T-cell (primary cell): ENCODE measurements at regions not wholly inside any gene's neighbourhood (a gene's known extent, or its start where the extent isn't known, plus 50 kb on each side); places are given as distances from the start of the nearest gene placed in this dataset.

Experiments used
- ATAC-seq, 4 experiments: fragments of 200-7000 bp in 3 of 4; fragments of 150-1000 bp in 1 of 4; cut with Tn5 transposase; replicated peaks in 1 of 4; 1 replicate in 3 of 4; 2 replicates in 1 of 4; pipeline ENCODE4 v1.10.0; 2021; ENCODE audit warnings: moderate library complexity in 3 of 4, mild to moderate bottlenecking in 2 of 4, moderate number of reproducible peaks in 1 of 4
- CTCF ChIA-PET, 2 donors: fragments of 300-600 bp; sonication (Branson Sonifier 250); formaldehyde crosslinking; loops; one replicate each; lab custom pipeline; 2022; ENCODE audit warnings: antibody characterized with exemption in 2 of 2; lab: Charles Lee
- POLR2A ChIA-PET, 2 donors: fragments of 300-600 bp; sonication (Branson Sonifier 250); formaldehyde crosslinking; loops; one replicate each; lab custom pipeline; 2022; ENCODE audit warnings: antibody characterized with exemption in 2 of 2; lab: Charles Lee
- DNase-seq, 35 experiments: peaks; one replicate each; pipeline versions ENCODE4 v3.0.0 to v3.0.0-alpha.2; 2013 to 2023
- H3K27ac ChIP-seq: one replicate; pipeline ENCODE4 v1.5.1; 2013; ENCODE audit warnings: low read length
- H3K27me3 ChIP-seq, 2 experiments: replicated peaks in 1 of 2; 1 replicate in 1 of 2; 2 replicates in 1 of 2; pipeline versions ENCODE4 v1.6.1 to v1.7.0; 2013; ENCODE audit warnings: low read length in 1 of 2, mixed read lengths in 1 of 2; ENCODE audit not compliant: control insufficient read depth in 2 of 2, insufficient read depth in 2 of 2; ENCODE audit errors: extremely low read depth in 1 of 2
- H3K36me3 ChIP-seq, 2 donors: 1 replicate in 1 of 2; 2 replicates in 1 of 2; pipeline versions ENCODE4 v1.6.1 to v1.7.0; 2013; ENCODE audit warnings: low read length in 1 of 2; ENCODE audit not compliant: control insufficient read depth in 2 of 2, insufficient read depth in 1 of 2; ENCODE audit errors: extremely low read depth in 1 of 2
- H3K4me1 ChIP-seq, 2 experiments: 1 replicate in 1 of 2; 2 replicates in 1 of 2; pipeline versions ENCODE4 v1.6.1 to v1.7.0; 2013; ENCODE audit warnings: low read length in 2 of 2, mixed read lengths in 1 of 2; ENCODE audit not compliant: insufficient read depth in 2 of 2, control insufficient read depth in 1 of 2; ENCODE audit errors: extremely low read depth in 1 of 2
- H3K4me3 ChIP-seq, 2 donors: 1 replicate in 1 of 2; 2 replicates in 1 of 2; pipeline versions ENCODE4 v1.5.1 to v1.7.0; 2013; ENCODE audit warnings: mild to moderate bottlenecking in 2 of 2, low read length in 1 of 2, moderate library complexity in 1 of 2; ENCODE audit not compliant: control insufficient read depth in 1 of 2; ENCODE audit errors: extremely low read depth in 1 of 2
- H3K9me3 ChIP-seq: 2 replicates; pipeline ENCODE4 v1.7.0; 2013
- H3K27ac Mint-ChIP-seq, 2 donors: one replicate each; pipeline ENCODE4 v1.8.0; 2020 to 2021; ENCODE audit warnings: mild to moderate bottlenecking in 2 of 2, mixed read lengths in 2 of 2
- H3K27me3 Mint-ChIP-seq, 2 donors: one replicate each; pipeline ENCODE4 v1.8.0; 2021 to 2022; ENCODE audit warnings: mixed read lengths in 2 of 2
- H3K36me3 Mint-ChIP-seq: one replicate; pipeline ENCODE4 v1.8.0; 2021; ENCODE audit warnings: mixed read lengths
- H3K4me1 Mint-ChIP-seq, 3 donors: one replicate each; pipeline ENCODE4 v1.8.0; 2020 to 2022; ENCODE audit warnings: mixed read lengths in 3 of 3, mild to moderate bottlenecking in 1 of 3
- H3K4me3 Mint-ChIP-seq, 3 donors: one replicate each; pipeline ENCODE4 v1.8.0; 2020 to 2022; ENCODE audit warnings: mild to moderate bottlenecking in 3 of 3, mixed read lengths in 3 of 3, moderate library complexity in 3 of 3
- H3K9me3 Mint-ChIP-seq, 3 donors: one replicate each; pipeline ENCODE4 v1.8.0; 2020 to 2022; ENCODE audit warnings: mixed read lengths in 3 of 3
- WGBS: methylation state at CpG from one replicate; pipeline ENCODE4 v1.1.5; 2013; ENCODE audit warnings: missing lambda C conversion rate; ENCODE audit not compliant: insufficient coverage; 5-methylcytosine and 5-hydroxymethylcytosine counted together

DNA sequence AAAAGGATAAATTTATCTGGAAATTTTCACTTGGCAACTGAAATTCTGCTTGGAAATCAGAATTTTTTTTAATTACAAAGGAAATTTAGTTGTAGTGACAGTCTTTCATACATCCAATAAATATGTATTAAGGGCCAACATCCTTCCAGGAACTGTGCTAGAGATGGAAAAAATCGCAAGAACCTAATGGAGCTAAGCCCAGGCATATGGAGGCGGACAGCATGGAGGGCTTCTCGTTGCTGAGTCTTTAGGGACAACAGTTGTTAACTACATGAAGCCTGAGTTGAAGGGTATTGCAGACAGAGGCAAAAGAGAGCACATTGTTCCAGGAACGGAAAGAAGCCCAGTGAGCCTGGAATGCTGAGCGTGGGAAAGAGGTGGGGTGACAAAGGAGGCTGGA is 208.9 kb downstream of the IBTK start:
- H3K36me3 Mint-ChIP-seq = no peaks in the 10 kb centered on the region
- Histone ChIP-seq H3K36me3 (no peaks in the 10 kb centered on the region), H3K9me3 (no peaks in the 10 kb centered on the region), H3K27ac (no peak overlapping the region), H3K4me1 (no peaks in the 10 kb centered on the region), H3K27me3 (no peaks in the 10 kb centered on the region), H3K4me3 (no peak overlapping the region)
- POLR2A ChIA-PET = no interaction called here
- WGBS = 51% methylated on average over 4 of the region's 5 CpGs
- H3K27ac Mint-ChIP-seq = no peak overlapping the region
- H3K4me1 Mint-ChIP-seq = no peaks in the 10 kb centered on the region
- H3K27me3 Mint-ChIP-seq = peaks cover 0 to 4% of the 10 kb centered on the region in 2 donors
- no peaks in the 10 kb centered on the region for H3K9me3 Mint-ChIP-seq
- no peak overlapping the region for H3K4me3 Mint-ChIP-seq
- ATAC-seq = no peak
- CTCF ChIA-PET = no interaction called here
- DNase-seq = no peak

DNA sequence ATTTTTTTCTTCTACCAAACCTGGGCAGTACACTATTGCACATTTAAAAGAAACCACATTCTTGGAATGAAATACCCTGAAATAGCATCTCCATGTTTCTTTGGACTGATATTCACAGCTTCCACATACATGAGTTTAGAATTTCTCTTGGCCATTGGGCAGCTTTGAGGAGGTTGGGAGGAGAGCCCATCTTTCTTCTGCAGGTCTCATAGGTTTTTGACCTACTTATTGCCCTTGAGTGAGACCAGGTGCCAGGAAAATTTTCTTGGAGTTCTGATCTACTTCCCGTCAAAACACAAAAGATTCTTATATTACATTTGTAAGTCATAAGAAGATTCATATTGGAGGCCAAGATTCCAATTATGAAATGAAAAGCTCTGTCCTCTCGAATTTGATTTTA is 212.0 kb downstream of the IBTK start:
- no CpG with 5 or more reads among the region's 2 CpGs for WGBS
- peaks cover 0 to 6% of the 10 kb centered on the region in 2 donors for H3K27me3 Mint-ChIP-seq
- DNase-seq (no peak), ATAC-seq (no peak)
- H3K4me3 Mint-ChIP-seq = no peak overlapping the region
- H3K4me1 ChIP-seq = no peaks in the 10 kb centered on the region
- POLR2A ChIA-PET = no interaction called here
- no peak overlapping the region for H3K27ac Mint-ChIP-seq
- CTCF ChIA-PET = no interaction called here
- H3K36me3 Mint-ChIP-seq = no peaks in the 10 kb centered on the region
- no peak overlapping the region for H3K27ac ChIP-seq
- no peaks in the 10 kb centered on the region for H3K4me1 Mint-ChIP-seq
- H3K4me3 ChIP-seq = no peak overlapping the region
- no peaks in the 10 kb centered on the region for H3K9me3 Mint-ChIP-seq
- no peaks in the 10 kb centered on the region for H3K36me3 ChIP-seq
- no peaks in the 10 kb centered on the region for H3K27me3 ChIP-seq
- no peaks in the 10 kb centered on the region for H3K9me3 ChIP-seq

DNA sequence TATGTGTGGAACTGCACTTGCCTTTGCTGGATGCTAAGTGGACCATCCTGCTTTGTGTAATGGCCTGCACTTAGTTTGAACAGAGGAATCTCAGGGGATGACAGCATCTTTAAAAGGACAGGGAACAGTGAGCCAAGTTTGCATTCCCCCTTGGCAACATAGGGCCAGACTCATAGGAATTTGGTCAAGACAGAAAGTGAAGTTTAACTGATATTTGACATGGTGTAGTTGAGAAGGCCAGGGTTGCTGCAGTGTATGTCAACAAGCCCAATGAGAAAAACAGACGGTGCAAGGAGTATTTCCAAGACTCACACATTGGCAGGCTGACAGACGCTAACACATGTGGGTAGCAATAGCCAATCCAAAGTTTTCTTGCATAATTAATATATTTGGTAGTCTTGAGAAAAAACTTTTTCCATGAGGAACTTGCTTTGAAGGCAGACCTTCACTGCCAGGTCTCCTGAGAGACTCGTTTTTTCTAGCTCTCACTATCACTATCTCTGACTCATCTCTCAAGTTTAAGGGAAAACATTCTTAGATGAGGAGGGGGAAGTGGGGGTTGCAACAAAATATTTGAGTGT is 213.8 kb downstream of the IBTK start:
- Histone ChIP-seq H3K4me3 (no peak overlapping the region), H3K36me3 (no peaks in the 10 kb centered on the region), H3K4me1 (no peaks in the 10 kb centered on the region), H3K9me3 (no peaks in the 10 kb centered on the region), H3K27me3 (no peaks in the 10 kb centered on the region), H3K27ac (no peak overlapping the region)
- ATAC-seq (no peak), DNase-seq (no peak)
- H3K4me3 Mint-ChIP-seq = no peak overlapping the region
- no peak overlapping the region for H3K27ac Mint-ChIP-seq
- POLR2A ChIA-PET = no interaction called here
- no peaks in the 10 kb centered on the region for H3K4me1 Mint-ChIP-seq
- no peaks in the 10 kb centered on the region for H3K36me3 Mint-ChIP-seq
- peaks cover 3 to 5% of the 10 kb centered on the region in 2 donors for H3K27me3 Mint-ChIP-seq
- H3K9me3 Mint-ChIP-seq = no peaks in the 10 kb centered on the region
- CTCF ChIA-PET = interaction anchor here in 1 of 2 donors (0.6 kb wide), 1 partner anchor 181 kb away, joined by 6 read pairs; no protein-coding TSS in a partner anchor
- WGBS = no CpG with 5 or more reads among the region's 3 CpGs

DNA sequence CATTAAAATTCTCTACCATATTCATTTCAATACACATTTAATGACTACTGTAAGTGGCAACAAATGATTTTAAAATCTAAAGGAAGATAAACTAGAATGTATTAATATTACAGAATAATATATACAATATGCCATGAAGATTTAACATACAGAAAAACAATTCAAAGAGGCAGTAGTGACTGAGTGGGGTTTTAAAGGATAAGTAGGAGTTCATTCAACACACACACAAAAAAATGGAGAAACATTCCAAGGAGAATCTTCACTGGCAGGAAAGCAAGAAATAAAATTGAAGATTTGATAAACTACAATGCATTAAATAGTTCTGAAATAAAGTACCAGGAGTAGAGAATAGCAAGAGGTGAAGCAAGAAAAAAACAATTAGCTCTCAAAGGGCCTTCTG is 215.1 kb downstream of the IBTK start:
- H3K9me3 ChIP-seq = no peaks in the 10 kb centered on the region
- no peaks in the 10 kb centered on the region for H3K27me3 ChIP-seq
- no peaks in the 10 kb centered on the region for H3K36me3 Mint-ChIP-seq
- H3K4me1 ChIP-seq = no peaks in the 10 kb centered on the region
- DNase-seq (no peak), ATAC-seq (no peak)
- no peaks in the 10 kb centered on the region for H3K36me3 ChIP-seq
- no peaks in the 10 kb centered on the region for H3K4me1 Mint-ChIP-seq
- CTCF ChIA-PET = no interaction called here
- no peak overlapping the region for H3K27ac Mint-ChIP-seq
- H3K27ac ChIP-seq = no peak overlapping the region
- H3K9me3 Mint-ChIP-seq = no peaks in the 10 kb centered on the region
- no peak overlapping the region for H3K4me3 ChIP-seq
- POLR2A ChIA-PET = no interaction called here
- peaks cover 3 to 5% of the 10 kb centered on the region in 2 donors for H3K27me3 Mint-ChIP-seq
- no peak overlapping the region for H3K4me3 Mint-ChIP-seq

DNA sequence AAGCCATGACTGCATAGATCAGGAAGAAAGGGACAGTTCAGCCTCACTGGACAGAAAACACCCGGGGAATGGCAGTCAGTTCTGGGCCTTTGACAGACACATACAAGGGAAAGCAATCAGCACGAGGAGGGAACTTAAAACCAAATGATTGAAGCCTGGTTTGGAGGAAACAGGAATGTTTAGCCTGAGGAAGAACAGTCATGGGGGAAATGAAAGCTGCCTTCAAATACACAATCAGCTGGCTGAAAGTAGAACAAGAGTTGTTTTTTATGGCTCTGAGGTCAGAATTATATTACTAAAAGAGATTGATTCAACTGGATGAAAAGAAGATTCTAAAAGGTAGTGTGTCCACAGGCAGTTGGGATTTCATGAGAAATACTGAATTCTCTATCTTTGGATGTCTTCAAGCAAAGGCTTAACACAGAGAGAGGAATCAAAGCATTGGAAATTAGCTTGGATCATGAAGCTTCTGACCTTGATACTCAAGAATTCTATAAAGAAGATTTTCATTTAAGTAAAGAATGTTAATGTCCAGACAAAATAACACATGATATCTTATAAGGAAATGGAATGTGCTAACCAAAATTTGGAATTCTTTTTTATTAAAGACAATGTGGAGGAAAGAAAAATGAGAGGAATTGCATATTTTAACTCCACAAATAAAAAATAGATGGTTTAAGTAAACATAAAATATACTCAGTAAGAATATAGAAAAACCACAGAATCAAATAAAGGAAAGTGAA is 216.6 kb downstream of the IBTK start:
- Histone ChIP-seq H3K4me1 (no peaks in the 10 kb centered on the region), H3K9me3 (no peaks in the 10 kb centered on the region), H3K4me3 (no peak overlapping the region), H3K27me3 (no peaks in the 10 kb centered on the region), H3K27ac (no peak overlapping the region), H3K36me3 (no peaks in the 10 kb centered on the region)
- ATAC-seq (no peak), DNase-seq (no peak)
- H3K27me3 Mint-ChIP-seq = peaks cover 3 to 5% of the 10 kb centered on the region in 2 donors
- no peak overlapping the region for H3K27ac Mint-ChIP-seq
- no peak overlapping the region for H3K4me3 Mint-ChIP-seq
- H3K9me3 Mint-ChIP-seq = no peaks in the 10 kb centered on the region
- 67% methylated on average over 1 of the region's 2 CpGs for WGBS
- ChIA-PET POLR2A (no interaction called here), CTCF (no interaction called here)
- no peaks in the 10 kb centered on the region for H3K36me3 Mint-ChIP-seq
- H3K4me1 Mint-ChIP-seq = no peaks in the 10 kb centered on the region

DNA sequence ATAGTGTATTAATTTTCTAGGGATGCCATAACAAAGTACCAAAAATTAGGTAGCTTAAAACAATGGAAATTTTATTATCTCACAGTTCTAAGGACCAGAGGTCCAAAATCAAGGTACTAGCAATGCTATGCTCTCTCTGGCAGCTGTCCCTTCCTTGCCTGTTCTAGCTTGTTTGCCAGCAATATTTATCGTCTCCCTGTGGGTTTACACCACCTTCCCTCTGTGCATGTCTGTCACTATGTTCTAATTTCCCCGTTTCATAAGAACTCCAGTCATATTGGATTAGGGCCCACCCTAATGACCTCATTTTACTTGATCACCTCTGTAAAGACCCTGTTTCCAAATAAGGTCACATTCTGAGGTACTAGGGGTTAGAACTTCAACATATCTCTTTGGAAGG is 217.2 kb downstream of the IBTK start:
- Histone ChIP-seq H3K27me3 (no peaks in the 10 kb centered on the region), H3K4me3 (no peak overlapping the region), H3K36me3 (no peaks in the 10 kb centered on the region), H3K9me3 (no peaks in the 10 kb centered on the region), H3K27ac (no peak overlapping the region), H3K4me1 (no peaks in the 10 kb centered on the region)
- ChIA-PET POLR2A (no interaction called here), CTCF (no interaction called here)
- H3K27ac Mint-ChIP-seq = no peak overlapping the region
- no CpG with 5 or more reads among the region's 2 CpGs for WGBS
- H3K4me3 Mint-ChIP-seq = no peak overlapping the region
- no peaks in the 10 kb centered on the region for H3K4me1 Mint-ChIP-seq
- ATAC-seq = no peak
- H3K36me3 Mint-ChIP-seq = no peaks in the 10 kb centered on the region
- H3K9me3 Mint-ChIP-seq = no peaks in the 10 kb centered on the region
- no peak for DNase-seq
- H3K27me3 Mint-ChIP-seq = peaks cover 3 to 5% of the 10 kb centered on the region in 2 donors
